Neural progenitor cell (in vitro differentiated cells): ENCODE measurements at regions not wholly inside any gene's neighbourhood (a gene's known extent, or its start where the extent isn't known, plus 50 kb on each side); places are given as distances from the start of the nearest gene placed in this dataset.

Experiments
- CTCF ChIP-seq: fragments of 200-600 bp; sonication (generic); IDR thresholded peaks from 2 replicates; pipeline ENCODE4 v1.5.1; 2017; ENCODE audit warnings: antibody characterized with exemption, mild to moderate bottlenecking
- EZH2 ChIP-seq: fragments of 200-600 bp; sonication (generic); IDR thresholded peaks from 2 replicates; pipeline ENCODE4 v1.6.1; 2017; ENCODE audit warnings: antibody characterized with exemption, mild to moderate bottlenecking, moderate library complexity
- EZH2phosphoT487 ChIP-seq: fragments of 200-600 bp; sonication (generic); IDR thresholded peaks from 2 replicates; pipeline ENCODE4 v1.6.1; 2017; ENCODE audit warnings: antibody characterized with exemption

DNA sequence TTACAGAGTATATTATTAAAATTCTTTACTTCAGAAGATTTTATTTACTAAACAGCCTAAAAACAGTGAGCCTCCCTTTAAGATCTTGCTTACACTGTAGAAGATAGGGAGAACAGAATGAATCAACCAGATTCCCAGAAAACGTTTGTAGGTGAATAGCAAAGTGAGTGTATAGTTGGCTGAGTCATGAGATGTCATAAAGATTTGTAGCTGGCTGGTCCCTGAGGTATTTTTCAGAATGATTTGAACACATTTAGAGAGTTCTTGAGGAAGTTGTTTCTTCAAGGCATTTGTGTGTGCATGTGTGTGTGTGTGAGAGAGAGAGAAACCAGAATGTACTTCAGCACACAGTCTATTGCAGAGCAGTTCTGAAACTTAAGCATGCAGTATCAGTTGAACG lies 159.4 kb upstream of the PRR16 start:
- TF ChIP-seq CTCF (no peak), EZH2 (no peak), EZH2phosphoT487 (no peak)
